ENCODE measurements at regions not wholly inside any gene's neighbourhood (a gene's known extent, or its start where the extent isn't known, plus 50 kb on each side); places are given as distances from the start of the nearest gene placed in this dataset.

GRCh38 chr4:155582041-155582440 is 84.6 kb upstream of the GUCY1A1 start:
- TF ChIP-seq CTCF (IDR thresholded peaks at IDR 0.05; ENCODE audit: control extremely low read depth in 1 of 3, insufficient read depth in 1 of 3, low read depth in 1 of 3, low read length in 3 of 3) (no peak), TAF1 (IDR thresholded peaks at IDR 0.05; ENCODE audit: low read depth, low read length) (no peak), FOSL1 (IDR thresholded peaks at IDR 0.05; ENCODE audit: insufficient read depth, low read depth, low read length) (no peak)

Measured in H1 (cell line).